DMS153 treated with DMSO at 0.1 percent for 48 hours (cell line): ENCODE measurements at regions not wholly inside any gene's neighbourhood (a gene's known extent, or its start where the extent isn't known, plus 50 kb on each side); places are given as distances from the start of the nearest gene placed in this dataset.

ENCODE experiments used
- DNase-seq: peaks from one replicate; lab custom pipeline; 2025; ENCODE audit not compliant: unreplicated experiment; lab: John Stamatoyannopoulos, UW

DNA sequence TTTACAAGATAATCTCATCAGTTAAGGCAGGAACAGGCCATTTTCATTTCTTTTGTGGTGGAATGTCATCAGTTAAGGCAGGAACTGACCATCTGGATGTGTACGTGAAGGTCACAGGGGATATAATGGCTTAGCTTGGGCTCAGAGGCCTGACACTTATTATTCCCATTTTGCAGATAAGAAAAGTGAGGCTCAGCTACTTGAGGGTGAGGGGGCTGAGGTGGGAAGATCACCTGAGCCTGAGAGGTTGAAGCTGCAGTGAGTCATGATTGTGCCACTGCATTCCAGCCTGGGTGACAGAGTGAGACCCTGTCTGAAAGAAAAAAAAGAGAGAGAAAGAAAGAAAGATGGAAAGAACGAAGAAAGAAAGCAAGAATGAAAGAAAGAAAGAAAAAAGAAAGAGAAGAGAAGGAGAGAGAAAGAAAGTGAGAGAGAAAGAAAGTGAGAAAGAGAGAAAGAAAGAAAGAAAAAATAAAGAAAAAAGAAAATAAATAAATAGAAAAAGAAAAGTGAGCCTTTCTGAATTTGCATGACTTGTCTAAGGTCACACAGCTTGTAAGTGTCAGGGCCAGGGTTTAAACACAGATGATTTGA is 142.0 kb downstream of the TMEM30B start:
- no peak for DNase-seq

DNA sequence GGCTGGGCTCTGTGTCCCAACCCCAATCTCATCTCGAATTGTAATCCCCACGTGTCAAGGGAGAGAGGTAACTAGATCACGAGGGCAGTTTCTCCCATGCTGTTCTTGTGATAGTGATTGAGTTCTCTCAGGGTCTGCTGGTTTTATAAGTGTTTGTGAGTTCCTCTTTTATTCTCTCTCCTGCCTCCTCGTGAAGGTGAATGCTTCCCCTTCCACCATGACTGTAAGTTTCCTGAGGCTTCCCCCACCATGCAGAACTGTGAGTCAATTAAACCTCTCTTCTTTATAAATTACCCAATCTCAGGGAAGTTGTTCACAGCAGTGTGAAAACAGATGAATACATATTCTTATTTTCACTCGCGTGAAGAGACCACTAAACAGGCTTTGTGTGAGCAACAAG is 148.2 kb downstream of the TMEM30B start:
- DNase-seq, result no peak

- DNase-seq, result no peak
These were observed 148.8 kb downstream of the TMEM30B start for GRCh38 chr14:61132336-61132735.

DNA sequence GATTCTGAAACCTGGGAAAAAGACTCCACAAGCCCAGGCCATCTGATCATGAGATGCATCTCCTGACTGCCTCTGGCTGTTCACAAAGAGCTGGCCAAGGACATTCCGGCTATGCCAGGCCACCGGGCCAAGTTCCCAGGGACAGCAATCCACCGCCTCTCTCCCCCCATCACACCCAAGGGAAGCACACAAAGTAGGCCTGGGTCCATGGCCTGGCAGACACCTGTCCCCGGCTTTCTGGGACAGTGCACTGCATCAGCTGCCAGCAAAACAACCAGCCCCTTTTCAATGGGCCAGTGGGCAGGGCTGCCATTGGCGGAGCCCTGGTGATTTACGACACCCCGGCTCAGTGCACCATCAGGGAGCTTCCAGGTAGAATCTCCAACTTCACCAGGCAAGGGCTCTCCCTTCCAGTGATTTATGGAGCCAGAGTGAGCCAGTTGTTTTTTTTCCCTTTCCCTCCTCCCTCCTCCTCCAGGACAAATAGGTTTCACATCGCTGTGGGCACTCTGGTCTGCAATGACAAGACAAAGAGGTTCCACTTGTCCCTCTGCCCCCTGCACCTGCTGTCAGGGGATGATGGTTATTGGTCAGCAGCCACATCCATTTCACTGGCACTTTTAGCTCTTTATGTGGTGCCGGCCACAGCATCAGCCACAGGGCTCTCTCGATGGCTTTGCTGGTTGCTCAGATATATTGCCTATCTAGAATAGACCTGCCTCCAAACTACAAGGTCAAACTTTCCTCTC is 149.6 kb downstream of the SLC38A6 start:
- no peak for DNase-seq

DNA sequence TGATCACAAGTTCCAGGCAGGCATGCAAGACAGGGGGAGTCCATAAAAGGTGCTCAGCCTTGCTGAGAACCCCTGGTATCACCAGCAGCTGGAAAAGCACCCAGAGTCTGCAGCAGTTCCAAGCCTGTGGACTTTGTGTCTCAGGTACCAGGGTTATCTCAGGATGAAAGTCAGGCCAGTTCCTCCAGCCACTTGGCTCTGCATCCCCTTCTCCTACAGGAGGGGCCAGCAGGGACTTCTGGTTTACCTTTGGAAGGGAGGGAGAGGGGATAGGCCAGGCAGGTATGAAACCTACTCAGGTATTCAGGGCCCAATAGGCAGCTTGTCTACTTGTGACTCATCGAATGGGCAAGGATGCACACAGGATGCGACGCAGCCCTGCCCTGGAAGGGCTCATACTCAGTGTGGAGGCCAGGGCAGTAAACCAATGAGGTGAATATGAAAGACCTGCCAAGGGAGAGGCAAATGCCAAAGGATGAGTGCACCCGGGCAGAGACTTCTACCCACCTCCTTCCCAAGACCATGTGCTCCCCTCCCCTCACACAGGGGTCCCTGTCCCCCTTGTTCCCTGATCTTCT is 148.2 kb downstream of the SLC38A6 start:
- DNase-seq, result no peak

- DNase-seq, result no peak
These were observed 147.5 kb downstream of the SLC38A6 start for GRCh38 chr14:61128382-61129167.

GRCh38 chr14:61126603-61127498 is 145.8 kb downstream of the SLC38A6 start:
- no peak for DNase-seq

DNA sequence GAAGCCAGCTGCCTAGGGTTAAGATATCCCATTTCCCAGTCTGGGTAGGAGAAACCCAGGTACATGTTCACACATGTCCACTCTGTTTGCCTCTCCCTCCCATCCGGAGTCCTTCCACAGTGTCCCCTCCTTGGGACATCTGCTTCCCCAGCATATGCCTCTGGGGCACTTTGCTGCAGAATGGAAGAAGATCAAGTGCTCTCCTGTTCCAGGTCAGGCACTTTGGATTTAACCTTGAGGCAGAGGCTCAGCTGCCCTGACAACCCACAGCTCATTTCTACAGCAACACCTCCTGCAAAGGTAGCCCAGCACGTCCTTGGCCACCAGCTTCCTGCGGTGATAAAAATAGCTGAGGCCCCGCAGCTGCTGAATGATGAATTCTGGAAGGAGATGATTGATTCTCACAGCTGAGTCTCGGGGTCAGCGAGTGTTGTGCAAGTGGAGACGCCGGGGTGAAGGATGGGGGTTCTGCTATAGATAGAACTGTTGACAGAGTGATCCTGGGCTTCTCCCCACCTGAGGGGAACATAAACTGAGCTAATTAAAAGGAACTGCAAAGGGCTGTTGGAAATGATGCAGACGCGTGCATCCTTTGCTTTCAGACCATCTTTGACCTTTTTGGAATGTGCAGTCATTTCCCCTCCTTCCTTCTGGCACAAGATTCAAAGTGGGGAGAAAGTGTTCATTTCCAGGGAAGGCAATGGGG is 145.0 kb downstream of the SLC38A6 start:
- DNase-seq, result no peak

DNA sequence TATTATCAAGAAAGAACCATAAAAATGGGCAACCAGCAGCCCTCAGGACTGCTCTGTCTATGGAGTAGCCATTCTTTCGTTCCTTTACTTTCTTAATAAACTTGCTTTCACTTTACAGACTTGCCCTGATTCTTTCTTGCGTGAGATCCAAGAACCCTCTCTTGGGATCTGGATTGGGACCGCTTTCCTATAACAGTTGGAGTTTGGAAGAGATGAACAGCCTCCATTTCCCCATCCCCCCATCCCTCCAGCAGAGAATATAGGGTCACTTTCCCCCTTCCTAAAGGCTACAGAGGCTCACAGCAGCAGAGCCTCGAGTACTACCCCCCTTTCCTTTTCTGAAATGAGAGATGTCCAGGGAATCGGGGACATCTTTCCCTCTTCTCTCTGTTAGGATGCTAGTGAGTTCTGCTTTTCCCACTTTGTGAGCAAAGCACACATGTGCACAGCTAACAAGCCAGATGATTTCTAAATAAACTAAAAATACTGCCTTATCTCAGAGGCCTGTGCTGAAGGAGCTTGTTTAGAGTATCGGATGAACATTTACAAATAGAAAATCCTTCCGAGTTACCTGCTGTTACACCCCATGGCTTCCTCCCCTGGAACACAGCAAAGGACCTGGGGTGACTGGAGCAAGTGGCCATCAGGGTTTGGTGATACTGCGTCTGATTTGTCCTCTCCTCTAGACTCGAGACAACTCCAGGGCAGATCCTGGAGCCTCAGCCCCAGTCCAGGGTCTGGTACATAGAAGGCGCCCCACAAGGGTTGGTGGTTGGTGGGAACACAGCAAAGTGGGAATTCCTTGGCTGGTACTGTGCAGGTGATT is 144.2 kb downstream of the SLC38A6 start:
- no peak for DNase-seq

DNA sequence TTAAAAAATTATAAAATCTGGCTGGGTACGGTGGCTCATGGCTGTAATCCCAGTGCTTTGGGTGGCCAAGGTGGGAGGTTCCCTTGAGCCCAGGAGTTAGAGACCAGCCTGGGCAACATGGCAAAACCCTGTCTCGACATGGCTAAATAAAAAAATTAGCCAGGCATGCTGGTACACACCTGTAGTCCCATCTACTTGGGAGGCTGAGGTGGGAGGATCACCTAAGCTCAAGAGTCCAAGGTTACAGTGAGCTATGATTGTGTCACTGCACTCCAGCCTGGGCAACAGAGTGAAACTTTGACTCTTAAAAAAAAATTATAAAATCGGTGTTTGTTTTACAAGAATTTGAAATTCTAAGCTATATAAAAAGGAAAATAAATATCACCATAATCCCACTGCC is 141.8 kb downstream of the SLC38A6 start:
- no peak for DNase-seq

DNA sequence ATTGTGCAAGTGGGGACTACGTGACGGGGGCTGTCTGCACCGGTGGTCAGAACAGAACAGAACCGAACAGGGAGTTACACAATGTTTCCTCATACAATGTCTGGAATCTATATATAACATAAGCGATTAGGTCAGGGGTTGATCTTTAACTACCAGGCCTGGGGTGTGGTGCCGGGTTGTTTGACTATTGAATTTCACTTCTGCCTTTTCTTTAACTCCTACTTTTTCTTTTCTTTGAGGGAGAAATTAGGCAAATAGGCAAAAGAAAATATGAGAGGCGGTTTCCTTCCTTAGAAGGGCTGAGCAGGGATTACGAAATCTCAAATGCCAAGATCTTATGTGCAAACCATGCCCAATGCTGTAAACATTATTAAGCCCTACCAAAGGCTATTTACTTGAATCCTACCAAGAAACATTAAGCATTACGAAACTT is 140.3 kb downstream of the SLC38A6 start:
- DNase-seq, result no peak

DNA sequence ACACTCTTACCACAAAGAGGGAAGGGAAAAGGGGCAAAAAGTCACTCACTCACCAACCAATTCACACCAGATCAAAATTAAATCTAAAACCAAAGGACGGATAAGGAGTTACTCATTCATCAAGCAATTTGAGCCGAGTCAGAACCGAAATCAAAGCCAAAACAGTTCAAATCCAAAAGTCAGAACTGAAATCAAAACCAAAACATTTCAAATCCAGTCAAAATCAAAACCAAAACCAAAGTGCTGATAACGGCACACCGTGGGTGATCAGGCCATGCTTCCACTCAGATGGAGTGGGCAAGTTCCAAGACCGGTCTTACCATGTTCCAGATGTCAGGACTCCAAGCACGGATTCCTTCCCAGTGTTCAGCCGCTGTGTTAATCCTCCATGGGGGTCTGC is 139.5 kb downstream of the SLC38A6 start:
- no peak for DNase-seq

GRCh38 chr14:61119006-61119405 is 138.0 kb downstream of the SLC38A6 start:
- no peak for DNase-seq

DNA sequence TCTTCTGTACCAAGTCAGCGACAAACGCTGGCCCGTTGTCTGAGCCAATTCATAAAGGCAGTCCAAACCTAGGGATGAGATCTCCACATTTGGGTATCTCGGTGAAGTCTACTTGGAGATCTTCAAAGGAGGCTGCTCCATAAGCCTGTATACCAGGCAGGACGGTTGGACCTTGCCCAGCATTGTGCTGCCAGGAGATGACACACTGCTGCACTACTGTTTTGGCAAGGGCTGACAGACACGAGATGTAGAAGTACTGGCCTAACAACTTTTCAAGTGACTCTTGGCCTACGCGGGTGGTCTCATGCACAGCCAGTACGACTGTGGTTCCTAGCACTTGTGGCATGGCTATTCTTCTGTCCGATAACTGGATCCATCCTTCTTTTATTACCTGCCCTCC is 135.3 kb downstream of the SLC38A6 start:
- DNase-seq, result no peak

DNA sequence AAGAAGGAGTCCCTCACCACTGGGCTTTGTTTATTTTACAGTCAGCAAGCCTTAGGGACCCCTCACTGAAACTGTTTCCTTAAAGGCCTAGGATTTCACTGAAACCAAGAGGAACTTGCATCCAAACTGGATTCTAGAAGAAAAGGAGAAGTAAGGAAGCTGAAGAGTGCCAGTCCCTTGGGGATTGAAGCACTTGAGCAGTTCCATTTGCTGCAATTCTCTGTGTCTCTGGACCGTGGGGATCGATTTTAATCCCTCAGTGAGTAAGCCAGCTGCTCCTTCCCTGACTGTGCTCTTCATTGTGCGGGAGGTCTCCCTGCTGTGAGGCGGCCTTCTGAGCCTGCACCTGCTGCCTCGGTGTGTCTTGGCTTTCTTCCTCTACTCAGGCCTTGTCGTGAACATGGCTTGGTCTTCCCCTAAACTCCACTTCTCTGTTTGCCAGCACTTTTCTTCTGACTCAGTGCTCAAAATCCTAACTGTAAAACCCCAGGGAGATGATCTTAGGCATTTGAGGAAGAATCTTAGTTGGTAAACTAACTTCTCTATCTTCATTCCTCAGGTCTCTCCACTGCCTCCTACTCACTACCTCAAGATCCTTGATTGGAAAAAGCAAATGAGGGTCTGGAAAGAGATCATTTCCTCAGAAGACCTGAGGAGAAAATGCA is 132.6 kb downstream of the SLC38A6 start:
- no peak for DNase-seq

- no peak for DNase-seq
These were observed 131.5 kb downstream of the SLC38A6 start for GRCh38 chr14:61112506-61112905.

- DNase-seq, result no peak
These were observed 130.7 kb downstream of the SLC38A6 start for GRCh38 chr14:61111731-61112130.

- no peak for DNase-seq
These were observed 130.2 kb downstream of the SLC38A6 start for GRCh38 chr14:61111209-61111665.
